ENCODE measurements at regions not wholly inside any gene's neighbourhood (a gene's known extent, or its start where the extent isn't known, plus 50 kb on each side); places are given as distances from the start of the nearest gene placed in this dataset.

GRCh38 chr2:6113786-6114185 lies 421.6 kb downstream of the SOX11 start:
- Mint-ChIP-seq H3K27ac (no peak overlapping the region), H3K9me3 (no peaks in the 10 kb centered on the region), H3K27me3 (no peaks in the 10 kb centered on the region), H3K4me3 (no peak overlapping the region), H3K4me1 (no peaks in the 10 kb centered on the region), H3K36me3 (ENCODE audit: low read depth) (no peaks in the 10 kb centered on the region)
- no peak for TF ChIP-seq CTCF (IDR thresholded peaks at IDR 0.05)
- CTCF ChIA-PET, result no interaction called here
- DNase-seq, result no peak
- no peak for ATAC-seq (ENCODE audit: low read depth)
- POLR2A ChIA-PET, result no interaction called here
- intact Hi-C loops (cut with micrococcal nuclease), result no loop called here

- CTCF ChIA-PET, result no interaction called here
- POLR2A ChIA-PET, result no interaction called here
- no peak for TF ChIP-seq CTCF (IDR thresholded peaks at IDR 0.05)
- no peak overlapping the region for H3K4me3 Mint-ChIP-seq
- no peaks in the 10 kb centered on the region for H3K27me3 Mint-ChIP-seq
- H3K36me3 Mint-ChIP-seq (ENCODE audit: low read depth), result no peaks in the 10 kb centered on the region
- ATAC-seq (ENCODE audit: low read depth) (no peak), DNase-seq (no peak)
- H3K4me1 Mint-ChIP-seq, result no peaks in the 10 kb centered on the region
- no peaks in the 10 kb centered on the region for H3K9me3 Mint-ChIP-seq
- H3K27ac Mint-ChIP-seq, result no peak overlapping the region
- intact Hi-C loops (cut with micrococcal nuclease), result no loop called here
Observed at GRCh38 chr2:6127718-6128117, 435.5 kb downstream of the SOX11 start.

- no peaks in the 10 kb centered on the region for H3K4me1 Mint-ChIP-seq
- DNase-seq, result no peak
- no peaks in the 10 kb centered on the region for H3K36me3 Mint-ChIP-seq (ENCODE audit: low read depth)
- H3K27me3 Mint-ChIP-seq, result no peaks in the 10 kb centered on the region
- no peak overlapping the region for H3K4me3 Mint-ChIP-seq
- no peak for TF ChIP-seq CTCF (IDR thresholded peaks at IDR 0.05)
- peaks cover 9% of the 10 kb centered on the region for H3K9me3 Mint-ChIP-seq
- no peak overlapping the region for H3K27ac Mint-ChIP-seq
- ChIA-PET POLR2A (no interaction called here), CTCF (no interaction called here)
- intact Hi-C loops (cut with micrococcal nuclease), result no loop called here
- ATAC-seq (ENCODE audit: low read depth), result no peak
Observed at GRCh38 chr2:6139142-6139541, 447.0 kb downstream of the SOX11 start.

GRCh38 chr2:6139916-6140315 lies 447.7 kb downstream of the SOX11 start:
- no peaks in the 10 kb centered on the region for H3K4me1 Mint-ChIP-seq
- no peak for DNase-seq
- no peak for TF ChIP-seq CTCF (IDR thresholded peaks at IDR 0.05)
- CTCF ChIA-PET, result no interaction called here
- POLR2A ChIA-PET, result no interaction called here
- H3K4me3 Mint-ChIP-seq, result no peak overlapping the region
- no peak for ATAC-seq (ENCODE audit: low read depth)
- H3K27ac Mint-ChIP-seq, result no peak overlapping the region
- no peaks in the 10 kb centered on the region for H3K27me3 Mint-ChIP-seq
- intact Hi-C loops (cut with micrococcal nuclease), result no loop called here
- peaks cover 9% of the 10 kb centered on the region for H3K9me3 Mint-ChIP-seq
- H3K36me3 Mint-ChIP-seq (ENCODE audit: low read depth), result no peaks in the 10 kb centered on the region

GRCh38 chr2:6140509-6140908 lies 448.3 kb downstream of the SOX11 start:
- H3K9me3 Mint-ChIP-seq, result peaks cover 9% of the 10 kb centered on the region
- no peaks in the 10 kb centered on the region for H3K27me3 Mint-ChIP-seq
- H3K36me3 Mint-ChIP-seq (ENCODE audit: low read depth), result no peaks in the 10 kb centered on the region
- intact Hi-C loops (cut with micrococcal nuclease), result no loop called here
- no peak for DNase-seq
- ChIA-PET CTCF (no interaction called here), POLR2A (no interaction called here)
- no peaks in the 10 kb centered on the region for H3K4me1 Mint-ChIP-seq
- no peak for ATAC-seq (ENCODE audit: low read depth)
- H3K4me3 Mint-ChIP-seq, result no peak overlapping the region
- H3K27ac Mint-ChIP-seq, result no peak overlapping the region
- TF ChIP-seq CTCF (IDR thresholded peaks at IDR 0.05), result no peak

All from activated B cell treated with CpG ODN at 0.5 μM for 24 hours (primary cell).